ENCODE measurements at regions not wholly inside any gene's neighbourhood (a gene's known extent, or its start where the extent isn't known, plus 50 kb on each side); places are given as distances from the start of the nearest gene placed in this dataset.

DNA sequence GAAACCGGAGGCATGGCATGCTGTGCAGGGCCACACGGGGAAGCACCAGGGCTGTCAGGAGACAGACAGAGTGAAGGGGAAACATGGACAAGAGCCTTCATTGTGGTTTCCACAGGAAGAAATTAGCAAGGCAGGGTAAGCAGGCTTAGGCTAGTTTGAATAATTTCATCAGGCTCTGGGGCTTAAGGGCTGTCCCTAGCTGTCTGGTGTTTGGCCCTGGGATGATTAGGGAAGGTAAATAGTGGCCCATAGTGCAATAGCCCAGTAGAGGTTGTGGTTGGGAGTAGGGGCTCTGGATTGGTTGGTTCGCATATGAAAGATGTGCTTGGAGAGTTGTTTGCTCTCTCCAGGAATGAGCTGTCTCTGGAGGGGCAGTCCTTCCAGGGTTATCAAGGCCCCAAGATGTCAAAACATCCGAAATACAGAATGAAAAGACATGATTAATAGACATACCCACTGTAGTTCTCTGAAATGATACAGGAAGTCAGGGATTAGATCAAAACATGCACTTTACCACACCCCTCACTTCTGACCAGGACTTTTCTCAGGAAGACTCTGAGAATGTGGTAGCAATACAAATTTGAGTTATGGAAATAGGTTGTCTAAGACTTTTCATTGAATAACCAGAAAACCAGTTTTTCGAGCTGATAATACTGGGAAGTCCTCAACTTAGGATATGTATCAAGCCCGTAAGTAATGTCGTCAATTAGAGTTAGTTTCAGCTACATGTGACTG is 224.9 kb upstream of the NFE2L3 start:
- TF ChIP-seq, protein P1, sequence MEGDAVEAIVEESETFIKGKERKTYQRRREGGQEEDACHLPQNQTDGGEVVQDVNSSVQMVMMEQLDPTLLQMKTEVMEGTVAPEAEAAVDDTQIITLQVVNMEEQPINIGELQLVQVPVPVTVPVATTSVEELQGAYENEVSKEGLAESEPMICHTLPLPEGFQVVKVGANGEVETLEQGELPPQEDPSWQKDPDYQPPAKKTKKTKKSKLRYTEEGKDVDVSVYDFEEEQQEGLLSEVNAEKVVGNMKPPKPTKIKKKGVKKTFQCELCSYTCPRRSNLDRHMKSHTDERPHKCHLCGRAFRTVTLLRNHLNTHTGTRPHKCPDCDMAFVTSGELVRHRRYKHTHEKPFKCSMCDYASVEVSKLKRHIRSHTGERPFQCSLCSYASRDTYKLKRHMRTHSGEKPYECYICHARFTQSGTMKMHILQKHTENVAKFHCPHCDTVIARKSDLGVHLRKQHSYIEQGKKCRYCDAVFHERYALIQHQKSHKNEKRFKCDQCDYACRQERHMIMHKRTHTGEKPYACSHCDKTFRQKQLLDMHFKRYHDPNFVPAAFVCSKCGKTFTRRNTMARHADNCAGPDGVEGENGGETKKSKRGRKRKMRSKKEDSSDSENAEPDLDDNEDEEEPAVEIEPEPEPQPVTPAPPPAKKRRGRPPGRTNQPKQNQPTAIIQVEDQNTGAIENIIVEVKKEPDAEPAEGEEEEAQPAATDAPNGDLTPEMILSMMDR (IDR thresholded peaks at IDR 0.05; ENCODE audit: low read depth, low read length) = no peak
- no peak for TF ChIP-seq EZH2phosphoT487 (IDR thresholded peaks at IDR 0.05; ENCODE audit: low read depth)

Data from OCI-LY3 (cell line).